ENCODE measurements at regions not wholly inside any gene's neighbourhood (a gene's known extent, or its start where the extent isn't known, plus 50 kb on each side); places are given as distances from the start of the nearest gene placed in this dataset.
A peak's percentile ranks its signal among the peaks of the same experiment; 100 is the strongest.

GRCh38 chr13:106768991-106769390, 201.1 kb upstream of the ARGLU1 start:
- TF ChIP-seq, protein P1, sequence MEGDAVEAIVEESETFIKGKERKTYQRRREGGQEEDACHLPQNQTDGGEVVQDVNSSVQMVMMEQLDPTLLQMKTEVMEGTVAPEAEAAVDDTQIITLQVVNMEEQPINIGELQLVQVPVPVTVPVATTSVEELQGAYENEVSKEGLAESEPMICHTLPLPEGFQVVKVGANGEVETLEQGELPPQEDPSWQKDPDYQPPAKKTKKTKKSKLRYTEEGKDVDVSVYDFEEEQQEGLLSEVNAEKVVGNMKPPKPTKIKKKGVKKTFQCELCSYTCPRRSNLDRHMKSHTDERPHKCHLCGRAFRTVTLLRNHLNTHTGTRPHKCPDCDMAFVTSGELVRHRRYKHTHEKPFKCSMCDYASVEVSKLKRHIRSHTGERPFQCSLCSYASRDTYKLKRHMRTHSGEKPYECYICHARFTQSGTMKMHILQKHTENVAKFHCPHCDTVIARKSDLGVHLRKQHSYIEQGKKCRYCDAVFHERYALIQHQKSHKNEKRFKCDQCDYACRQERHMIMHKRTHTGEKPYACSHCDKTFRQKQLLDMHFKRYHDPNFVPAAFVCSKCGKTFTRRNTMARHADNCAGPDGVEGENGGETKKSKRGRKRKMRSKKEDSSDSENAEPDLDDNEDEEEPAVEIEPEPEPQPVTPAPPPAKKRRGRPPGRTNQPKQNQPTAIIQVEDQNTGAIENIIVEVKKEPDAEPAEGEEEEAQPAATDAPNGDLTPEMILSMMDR (IDR thresholded peaks at IDR 0.05): no peak
- no peak for TF ChIP-seq POLR2A (IDR thresholded peaks at IDR 0.05)
- H3K4me3 ChIP-seq: no peak overlapping the region
- H3K27ac ChIP-seq: no peak overlapping the region
- H3K9me3 ChIP-seq: no peaks in the 10 kb centered on the region
- DNase-seq (no peak), ATAC-seq (no peak)
- H3K36me3 ChIP-seq: no peaks in the 10 kb centered on the region
- intact Hi-C loops (cut with DNase I): no loop called here
- 57% methylated on average over 3 of the region's 3 CpGs for WGBS (ENCODE audit: insufficient coverage, low coverage, low lambda C conversion rate, missing lambda C conversion rate)
- H3K27me3 ChIP-seq: no peaks in the 10 kb centered on the region
- no peaks in the 10 kb centered on the region for H3K4me1 ChIP-seq

- ATAC-seq (no peak), DNase-seq (no peak)
- Histone ChIP-seq H3K27me3 (no peaks in the 10 kb centered on the region), H3K4me3 (no peak overlapping the region), H3K36me3 (no peaks in the 10 kb centered on the region), H3K27ac (no peak overlapping the region), H3K9me3 (no peaks in the 10 kb centered on the region), H3K4me1 (no peaks in the 10 kb centered on the region)
- 74% methylated on average over 3 of the region's 3 CpGs for WGBS (ENCODE audit: insufficient coverage, low coverage, low lambda C conversion rate, missing lambda C conversion rate)
- TF ChIP-seq, protein P1 (IDR thresholded peaks at IDR 0.05): no peak
- no peak for TF ChIP-seq POLR2A (IDR thresholded peaks at IDR 0.05)
- intact Hi-C loops (cut with DNase I): no loop called here
Observed at GRCh38 chr13:106762708-106763107, 194.8 kb upstream of the ARGLU1 start.

- intact Hi-C loops (cut with DNase I): no loop called here
- 28% methylated on average over 5 of the region's 8 CpGs for WGBS (ENCODE audit: insufficient coverage, low coverage, low lambda C conversion rate, missing lambda C conversion rate)
Observed at GRCh38 chr13:106756446-106756845, 188.5 kb upstream of the ARGLU1 start.

GRCh38 chr13:106755542-106755941, 187.6 kb upstream of the ARGLU1 start:
- DNase-seq (no peak), ATAC-seq (no peak)
- Histone ChIP-seq H3K4me3 (no peak overlapping the region), H3K27ac (no peak overlapping the region), H3K9me3 (no peaks in the 10 kb centered on the region), H3K36me3 (no peaks in the 10 kb centered on the region), H3K27me3 (no peaks in the 10 kb centered on the region), H3K4me1 (no peaks in the 10 kb centered on the region)
- TF ChIP-seq, protein P1 (IDR thresholded peaks at IDR 0.05): no peak
- intact Hi-C loops (cut with DNase I): no loop called here
- WGBS (ENCODE audit: insufficient coverage, low coverage, low lambda C conversion rate, missing lambda C conversion rate): 67% methylated on average over 9 of the region's 9 CpGs

More at GRCh38 chr13:106756446-106756845, 188.5 kb upstream of the ARGLU1 start:
- Histone ChIP-seq H3K27ac (no peak overlapping the region), H3K36me3 (no peaks in the 10 kb centered on the region), H3K4me3 (no peak overlapping the region), H3K27me3 (no peaks in the 10 kb centered on the region), H3K4me1 (no peaks in the 10 kb centered on the region), H3K9me3 (no peaks in the 10 kb centered on the region)
- no peak for TF ChIP-seq POLR2A (IDR thresholded peaks at IDR 0.05)
- TF ChIP-seq, protein P1 (IDR thresholded peaks at IDR 0.05): no peak
- DNase-seq (no peak), ATAC-seq (no peak)

- Histone ChIP-seq H3K9me3 (no peaks in the 10 kb centered on the region), H3K4me3 (no peak overlapping the region), H3K36me3 (no peaks in the 10 kb centered on the region), H3K27me3 (no peaks in the 10 kb centered on the region), H3K4me1 (no peaks in the 10 kb centered on the region), H3K27ac (peak overlapping the region in 2 of 3 donors; percentile 7 to 26)
- intact Hi-C loops (cut with DNase I): no loop called here
- ATAC-seq (peak; percentile 70 to 86 (median 80)), DNase-seq (peak in 1 of 3 donors; percentile 32)
- TF ChIP-seq, protein P1 (IDR thresholded peaks at IDR 0.05): no peak
- TF ChIP-seq POLR2A (IDR thresholded peaks at IDR 0.05): no peak
- 19% methylated on average over 6 of the region's 6 CpGs for WGBS (ENCODE audit: insufficient coverage, low coverage, low lambda C conversion rate, missing lambda C conversion rate)
Observed at GRCh38 chr13:106753251-106753650, 185.3 kb upstream of the ARGLU1 start.
